ENCODE measurements at regions not wholly inside any gene's neighbourhood (a gene's known extent, or its start where the extent isn't known, plus 50 kb on each side); places are given as distances from the start of the nearest gene placed in this dataset.
"Not testable (repeated sequence)": the region's sequence is repeated elsewhere in the genome, so short reads cannot be mapped to it uniquely, and the experiment has no call there.

DNA sequence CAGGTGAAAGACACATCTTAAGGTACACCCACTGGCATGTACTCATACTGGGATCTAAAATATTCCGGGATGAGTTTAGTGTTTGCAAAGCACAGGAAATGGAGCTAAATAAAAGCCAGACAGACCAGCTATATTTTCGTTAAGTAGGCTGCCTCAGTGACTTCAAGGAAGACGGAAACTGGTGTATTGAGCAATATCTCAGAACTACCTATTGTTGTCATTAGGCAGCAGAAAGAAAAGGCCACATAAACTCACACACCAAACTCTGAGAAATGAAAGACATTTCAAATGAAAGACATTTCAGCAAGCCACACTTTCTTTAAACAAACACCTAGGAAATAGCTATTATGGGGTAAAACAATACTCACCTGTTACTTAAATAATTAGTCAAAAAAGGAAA lies 761.7 kb upstream of the SEMA6D start:
- no peaks in the 10 kb centered on the region for H3K27me3 ChIP-seq (ENCODE audit: control insufficient read depth, insufficient read depth, low read length)
- no peak overlapping the region for H3K4me3 ChIP-seq (ENCODE audit: insufficient read depth, low read depth, low read length)
- DNase-seq, result no peak
- H3K36me3 ChIP-seq (replicated peaks; ENCODE audit: control insufficient read depth, insufficient read depth, low read length), result no peaks in the 10 kb centered on the region

DNA sequence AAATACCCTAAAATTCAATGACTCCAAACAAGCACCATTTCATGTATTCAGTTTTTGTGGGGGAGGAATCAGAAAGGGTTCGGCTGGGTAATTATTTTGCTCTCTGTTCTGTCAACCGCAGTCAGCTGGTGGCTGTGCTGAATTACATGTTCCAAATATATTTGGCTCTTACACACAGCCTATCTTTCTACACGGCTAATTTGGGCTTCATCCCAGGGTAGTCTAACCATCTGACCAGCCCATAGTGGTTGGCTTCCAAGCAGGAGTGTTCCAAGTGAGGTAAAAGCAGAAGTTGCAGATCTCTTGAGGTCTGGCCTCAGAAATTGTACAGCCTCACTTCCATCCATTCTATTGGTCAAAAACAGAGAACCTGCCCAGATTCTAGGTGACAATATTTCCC lies 760.8 kb upstream of the SEMA6D start:
- no peaks in the 10 kb centered on the region for H3K27me3 ChIP-seq (ENCODE audit: control insufficient read depth, insufficient read depth, low read length)
- H3K4me3 ChIP-seq (ENCODE audit: insufficient read depth, low read depth, low read length), result no peak overlapping the region
- H3K36me3 ChIP-seq (replicated peaks; ENCODE audit: control insufficient read depth, insufficient read depth, low read length), result no peaks in the 10 kb centered on the region
- no peak for DNase-seq

DNA sequence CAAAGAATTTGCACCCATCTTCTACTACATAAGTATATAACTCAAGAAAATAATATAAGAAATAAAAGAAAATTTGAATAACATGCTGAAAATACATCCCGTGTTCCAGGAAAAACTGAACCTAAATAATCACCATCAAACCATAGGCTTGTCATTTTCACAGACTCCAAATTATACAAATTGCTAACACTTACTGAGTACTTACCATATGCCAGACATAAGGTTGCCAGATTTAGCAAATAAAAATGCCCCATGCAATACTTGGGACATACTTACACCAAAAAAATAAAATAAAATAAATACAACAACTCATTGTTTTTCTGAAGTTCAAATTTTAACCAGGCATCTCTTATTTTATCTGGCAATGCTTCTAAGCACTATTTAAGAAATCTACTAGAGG lies 760.4 kb upstream of the SEMA6D start:
- DNase-seq, result no peak
- Histone ChIP-seq H3K36me3 (replicated peaks; ENCODE audit: control insufficient read depth, insufficient read depth, low read length) (no peaks in the 10 kb centered on the region), H3K4me3 (ENCODE audit: insufficient read depth, low read depth, low read length) (no peak overlapping the region)

DNA sequence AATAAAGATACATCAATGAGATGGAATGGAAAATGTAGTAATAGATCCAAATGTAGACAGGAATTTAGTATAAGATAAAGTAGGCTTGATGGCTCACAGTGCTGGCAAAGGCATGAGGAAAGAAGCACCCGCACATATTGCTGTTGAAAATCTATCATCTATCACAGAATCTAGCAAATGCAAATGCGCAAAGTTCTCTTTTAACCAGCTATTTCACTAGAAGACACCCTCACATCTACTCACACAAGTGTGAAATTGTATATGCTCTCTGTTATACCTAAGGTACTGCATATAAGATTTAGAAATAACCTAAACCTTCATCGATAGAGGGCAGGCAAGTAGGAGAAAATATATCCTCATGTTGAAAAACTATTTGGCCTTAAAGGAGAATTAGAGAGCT lies 756.7 kb upstream of the SEMA6D start:
- H3K27me3 ChIP-seq (ENCODE audit: control insufficient read depth, insufficient read depth, low read length), result no peaks in the 10 kb centered on the region
- H3K4me3 ChIP-seq (ENCODE audit: insufficient read depth, low read depth, low read length), result no peak overlapping the region
- no peaks in the 10 kb centered on the region for H3K36me3 ChIP-seq (replicated peaks; ENCODE audit: control insufficient read depth, insufficient read depth, low read length)
- DNase-seq, result no peak

More for the DNA sequence above, 760.4 kb upstream of the SEMA6D start:
- no peaks in the 10 kb centered on the region for H3K27me3 ChIP-seq (ENCODE audit: control insufficient read depth, insufficient read depth, low read length)

DNA sequence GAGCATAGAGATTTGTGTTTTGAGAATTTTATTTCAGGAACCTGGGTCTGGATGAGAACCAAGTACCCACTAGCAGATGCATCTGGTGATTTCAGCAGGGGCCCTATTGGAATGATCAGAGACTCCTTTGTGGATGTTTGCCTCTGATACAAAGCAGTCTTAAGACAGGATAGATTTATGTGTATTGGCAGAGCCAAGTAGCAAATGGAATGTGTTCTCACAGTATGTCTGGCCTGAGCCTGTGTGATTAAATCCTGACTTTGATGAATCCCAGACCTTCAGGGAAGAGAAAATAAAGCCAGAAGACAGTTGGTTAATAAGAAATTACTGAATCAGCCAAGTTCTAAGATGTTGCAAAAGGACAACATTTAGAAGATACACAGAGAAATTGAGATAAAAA lies 755.5 kb upstream of the SEMA6D start:
- H3K27me3 ChIP-seq (ENCODE audit: control insufficient read depth, insufficient read depth, low read length), result no peaks in the 10 kb centered on the region
- no peak overlapping the region for H3K4me3 ChIP-seq (ENCODE audit: insufficient read depth, low read depth, low read length)
- DNase-seq, result no peak
- H3K36me3 ChIP-seq (replicated peaks; ENCODE audit: control insufficient read depth, insufficient read depth, low read length), result no peaks in the 10 kb centered on the region

DNA sequence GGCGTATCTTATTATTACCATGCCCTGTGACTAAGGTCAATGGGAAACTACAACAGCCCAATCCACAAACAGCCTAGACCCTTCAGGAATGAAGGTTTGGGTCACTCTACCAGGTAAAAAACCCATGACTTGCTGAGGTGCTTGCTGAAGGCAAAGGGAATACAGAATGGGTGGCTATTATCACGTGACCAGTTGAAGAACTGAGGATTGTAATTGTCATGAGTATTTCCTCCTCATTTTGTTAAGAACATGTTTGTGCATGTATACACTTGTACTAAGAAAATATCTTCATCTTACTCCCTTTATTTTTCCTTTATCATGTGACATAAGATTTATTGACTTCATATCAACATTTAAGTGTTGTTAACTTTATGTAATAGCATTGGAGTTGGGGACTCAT lies 729.2 kb upstream of the SEMA6D start:
- H3K36me3 ChIP-seq (replicated peaks; ENCODE audit: control insufficient read depth, insufficient read depth, low read length); H3K27me3 ChIP-seq (ENCODE audit: control insufficient read depth, insufficient read depth, low read length); H3K4me3 ChIP-seq (ENCODE audit: insufficient read depth, low read depth, low read length); DNase-seq: not testable (repeated sequence)

DNA sequence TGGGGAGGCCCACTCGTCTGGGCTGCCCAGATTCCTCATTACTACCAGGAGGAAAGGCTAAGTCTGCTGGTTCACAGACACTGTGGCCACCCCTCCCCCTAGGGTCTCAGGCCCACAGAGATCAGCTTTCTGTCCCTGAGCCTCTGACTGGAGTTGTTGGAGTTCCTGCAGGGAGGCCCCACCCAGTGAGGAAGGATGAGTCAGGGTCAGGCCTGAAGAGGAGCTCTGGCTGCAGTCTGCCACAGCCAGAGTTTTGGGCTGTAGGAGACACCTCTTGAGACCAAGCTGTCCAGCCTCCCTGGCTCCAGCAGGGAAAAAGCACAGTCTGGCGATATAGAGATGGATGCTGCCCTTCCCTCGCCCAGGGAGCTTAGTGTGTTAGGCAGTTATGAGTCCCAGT lies 720.9 kb upstream of the SEMA6D start:
- Histone ChIP-seq H3K36me3 (replicated peaks; ENCODE audit: control insufficient read depth, insufficient read depth, low read length) (no peaks in the 10 kb centered on the region), H3K27me3 (ENCODE audit: control insufficient read depth, insufficient read depth, low read length) (no peaks in the 10 kb centered on the region), H3K4me3 (ENCODE audit: insufficient read depth, low read depth, low read length) (no peak overlapping the region)
- DNase-seq, result no peak

DNA sequence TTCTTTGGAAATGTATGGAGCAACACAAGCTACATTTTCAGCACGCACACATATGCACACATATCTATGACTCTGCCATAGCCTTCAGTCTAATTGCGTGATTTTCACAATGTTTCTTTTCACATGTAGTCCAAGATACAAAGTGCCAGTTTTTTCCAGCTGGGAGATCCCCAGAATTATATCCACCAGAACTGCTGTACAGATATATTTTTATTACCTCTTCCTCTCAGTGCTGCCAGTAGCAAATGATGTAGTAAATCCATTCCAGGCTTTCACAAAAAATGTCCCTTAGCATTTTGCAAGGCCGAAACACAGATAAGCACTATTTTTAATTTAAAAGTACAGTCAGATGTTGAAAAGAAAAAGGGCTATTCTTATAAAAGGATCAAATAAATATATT lies 719.8 kb upstream of the SEMA6D start:
- H3K27me3 ChIP-seq (ENCODE audit: control insufficient read depth, insufficient read depth, low read length), result no peaks in the 10 kb centered on the region
- H3K4me3 ChIP-seq (ENCODE audit: insufficient read depth, low read depth, low read length), result no peak overlapping the region
- no peaks in the 10 kb centered on the region for H3K36me3 ChIP-seq (replicated peaks; ENCODE audit: control insufficient read depth, insufficient read depth, low read length)
- no peak for DNase-seq

DNA sequence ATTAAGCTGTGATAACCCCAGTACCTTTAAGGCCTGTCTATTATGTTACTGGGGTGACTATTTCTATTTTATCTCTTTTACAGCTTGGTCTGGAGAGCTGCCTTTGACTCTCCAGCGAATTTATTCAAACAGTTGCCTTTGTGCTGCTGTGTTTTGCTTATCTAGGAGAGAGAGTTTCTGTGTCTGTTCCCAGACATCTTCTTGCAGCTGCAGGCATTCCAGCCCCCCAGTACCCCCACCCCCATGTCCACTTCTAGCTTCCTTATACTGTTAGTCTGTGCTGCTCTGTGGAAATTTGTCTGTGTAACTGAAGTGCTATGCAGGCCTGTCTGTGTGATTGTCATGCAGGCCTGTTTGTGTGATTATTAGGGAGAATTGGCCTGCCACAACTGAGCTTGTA lies 713.7 kb upstream of the SEMA6D start:
- H3K27me3 ChIP-seq (ENCODE audit: control insufficient read depth, insufficient read depth, low read length), result no peaks in the 10 kb centered on the region
- DNase-seq, result no peak
- H3K4me3 ChIP-seq (ENCODE audit: insufficient read depth, low read depth, low read length), result no peak overlapping the region
- H3K36me3 ChIP-seq (replicated peaks; ENCODE audit: control insufficient read depth, insufficient read depth, low read length), result no peaks in the 10 kb centered on the region

DNA sequence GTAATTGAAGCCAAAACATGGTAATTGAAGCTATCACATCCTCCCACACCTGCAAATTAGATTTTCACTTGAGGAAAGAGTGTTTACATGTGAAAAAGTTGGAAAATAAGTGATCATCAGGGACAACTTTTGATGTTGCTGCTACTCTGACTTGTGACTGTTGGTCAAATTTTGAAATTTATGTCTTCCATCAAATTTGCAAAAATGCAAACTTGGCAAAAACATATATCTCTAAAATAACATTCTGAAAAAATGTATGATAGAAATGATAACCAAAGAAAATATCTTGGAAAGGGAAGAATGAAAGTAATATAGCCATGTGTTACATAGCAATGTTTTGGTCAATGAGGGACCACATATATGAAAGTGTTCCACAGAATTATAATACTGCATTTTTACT lies 703.9 kb upstream of the SEMA6D start:
- no peak for DNase-seq
- Histone ChIP-seq H3K4me3 (ENCODE audit: insufficient read depth, low read depth, low read length) (no peak overlapping the region), H3K27me3 (ENCODE audit: control insufficient read depth, insufficient read depth, low read length) (no peaks in the 10 kb centered on the region), H3K36me3 (replicated peaks; ENCODE audit: control insufficient read depth, insufficient read depth, low read length) (no peaks in the 10 kb centered on the region)

DNA sequence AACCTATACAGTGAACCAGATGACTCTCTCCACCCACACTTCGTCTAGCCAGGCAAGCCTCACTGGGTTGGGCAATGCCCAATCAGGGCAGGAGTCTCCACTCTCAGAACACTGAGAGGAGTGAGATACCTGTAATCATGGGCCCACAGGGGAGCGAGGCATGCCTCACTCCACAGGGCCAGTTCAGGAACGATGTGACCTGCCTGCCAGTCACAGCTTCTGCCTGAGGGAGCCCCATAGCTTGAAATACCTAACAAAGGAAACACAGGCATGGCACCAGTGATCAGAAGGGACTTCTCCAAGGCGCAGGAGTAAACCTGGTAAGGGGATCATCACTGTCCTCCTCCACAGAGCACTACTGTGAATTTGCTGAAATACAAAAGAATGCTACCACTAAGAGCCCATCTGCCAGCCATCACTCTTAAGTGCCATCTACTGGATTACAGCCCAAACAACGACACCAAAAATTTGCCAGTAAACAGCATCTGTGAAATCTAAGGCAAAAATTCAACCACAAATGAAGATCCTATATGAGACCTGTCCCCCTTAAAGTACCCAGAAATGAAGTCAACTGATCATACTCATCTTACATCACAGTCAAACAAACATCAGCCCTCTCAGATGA lies 689.9 kb upstream of the SEMA6D start:
- H3K27me3 ChIP-seq (ENCODE audit: control insufficient read depth, insufficient read depth, low read length), result no peaks in the 10 kb centered on the region
- no peaks in the 10 kb centered on the region for H3K36me3 ChIP-seq (replicated peaks; ENCODE audit: control insufficient read depth, insufficient read depth, low read length)
- peak; percentile 4 for DNase-seq
- H3K4me3 ChIP-seq (ENCODE audit: insufficient read depth, low read depth, low read length), result no peak overlapping the region

DNA sequence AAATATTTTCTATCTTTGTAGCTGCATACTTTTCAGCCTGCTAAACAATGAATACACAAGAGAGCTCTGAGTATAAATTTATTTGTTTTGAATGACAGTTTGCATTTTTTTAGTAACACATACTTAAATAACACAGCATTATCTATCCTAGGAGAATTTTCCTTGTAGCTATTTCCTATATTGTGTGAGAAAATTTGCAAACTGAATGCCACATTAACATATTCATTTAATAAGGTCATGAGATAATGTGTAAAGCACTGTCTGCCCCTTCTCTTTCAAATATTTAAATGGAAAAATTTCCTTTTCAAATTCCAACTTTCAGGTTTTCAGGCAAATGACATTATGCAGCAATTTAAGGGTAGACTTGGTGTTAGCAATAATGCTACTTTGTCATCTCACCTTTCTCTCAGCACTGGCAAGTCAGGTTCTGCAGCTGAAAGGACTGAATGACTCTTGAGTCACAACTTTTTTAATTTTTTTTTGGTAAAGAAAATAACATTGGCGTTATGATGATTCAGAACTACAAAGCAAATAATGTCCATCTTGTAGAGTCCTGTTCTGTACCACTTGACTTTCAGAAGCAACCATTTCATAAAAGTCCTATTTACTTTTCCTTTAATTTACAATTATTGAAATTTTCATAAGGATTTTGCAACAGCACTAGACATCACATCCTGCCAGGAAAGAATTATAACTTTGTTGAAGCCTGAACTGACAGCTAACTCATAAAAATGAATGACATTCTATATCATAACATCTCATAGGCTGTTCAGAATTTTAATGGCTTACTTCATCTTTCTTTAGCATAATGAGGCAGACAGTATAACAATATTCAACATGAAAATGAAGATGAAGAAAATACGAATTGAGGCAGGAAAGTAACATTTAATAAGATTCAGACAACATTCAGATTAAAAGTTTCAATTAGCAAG lies 681.6 kb upstream of the SEMA6D start:
- no peaks in the 10 kb centered on the region for H3K27me3 ChIP-seq (ENCODE audit: control insufficient read depth, insufficient read depth, low read length)
- DNase-seq, result no peak
- no peak overlapping the region for H3K4me3 ChIP-seq (ENCODE audit: insufficient read depth, low read depth, low read length)
- no peaks in the 10 kb centered on the region for H3K36me3 ChIP-seq (replicated peaks; ENCODE audit: control insufficient read depth, insufficient read depth, low read length)

DNA sequence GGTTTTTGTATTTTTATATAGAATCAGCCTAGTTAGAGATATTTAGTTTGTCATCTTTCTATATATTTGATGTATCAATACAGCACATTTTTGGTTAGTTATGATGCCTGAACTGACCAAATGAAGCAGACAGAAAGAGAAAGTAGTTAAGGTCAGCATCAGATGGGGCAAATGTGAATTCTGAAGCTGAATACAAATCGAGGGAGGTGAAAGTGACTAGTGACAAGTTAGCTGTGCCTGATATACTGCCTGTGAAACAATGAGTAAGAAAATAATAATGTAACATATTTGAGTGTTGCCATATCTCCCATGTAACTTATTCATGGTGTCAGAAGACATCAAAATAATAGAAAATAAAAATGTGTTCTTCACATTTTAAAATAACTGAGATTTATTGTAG lies 680.3 kb upstream of the SEMA6D start:
- no peak for DNase-seq
- H3K27me3 ChIP-seq (ENCODE audit: control insufficient read depth, insufficient read depth, low read length), result no peaks in the 10 kb centered on the region
- H3K36me3 ChIP-seq (replicated peaks; ENCODE audit: control insufficient read depth, insufficient read depth, low read length), result no peaks in the 10 kb centered on the region
- H3K4me3 ChIP-seq (ENCODE audit: insufficient read depth, low read depth, low read length), result no peak overlapping the region

DNA sequence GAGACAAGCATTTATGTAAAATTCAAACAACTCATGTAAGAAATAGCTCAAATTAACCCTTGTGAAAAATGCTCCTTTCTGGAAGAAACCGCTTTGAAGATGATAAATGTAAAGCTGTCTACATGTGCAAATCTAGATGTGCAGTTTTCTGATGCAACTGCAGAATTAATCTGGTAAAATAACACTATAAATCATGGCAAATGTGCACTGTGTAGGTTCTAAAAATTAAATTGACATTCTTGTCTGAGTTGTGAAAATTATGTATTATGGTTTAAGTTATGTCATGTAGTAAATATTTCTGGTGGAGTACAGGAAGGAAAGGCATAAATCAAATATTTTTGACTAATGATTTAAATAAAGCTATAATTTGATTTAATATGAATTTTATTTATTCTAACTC lies 678.1 kb upstream of the SEMA6D start:
- H3K4me3 ChIP-seq (ENCODE audit: insufficient read depth, low read depth, low read length), result no peak overlapping the region
- no peak for DNase-seq
- no peaks in the 10 kb centered on the region for H3K27me3 ChIP-seq (ENCODE audit: control insufficient read depth, insufficient read depth, low read length)
- no peaks in the 10 kb centered on the region for H3K36me3 ChIP-seq (replicated peaks; ENCODE audit: control insufficient read depth, insufficient read depth, low read length)

DNA sequence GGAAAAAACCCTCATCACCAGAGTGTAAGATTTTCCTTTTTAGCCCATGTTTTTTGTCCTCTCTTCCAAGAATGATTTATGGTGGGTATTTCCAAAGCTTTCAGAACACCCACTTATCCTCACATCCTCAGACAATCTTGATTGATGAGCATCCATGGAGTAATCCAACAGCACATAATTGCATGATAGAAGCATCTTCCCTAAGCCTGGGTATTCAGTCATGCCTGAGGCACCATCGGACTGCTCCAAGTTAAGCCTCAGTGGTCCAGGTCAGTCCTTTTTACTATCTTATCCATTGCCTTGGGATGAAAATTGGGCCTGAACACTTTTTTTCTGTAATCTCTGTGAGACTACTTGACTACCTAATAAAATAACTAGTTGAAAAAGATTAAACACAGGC lies 676.0 kb upstream of the SEMA6D start:
- Histone ChIP-seq H3K4me3 (ENCODE audit: insufficient read depth, low read depth, low read length) (no peak overlapping the region), H3K36me3 (replicated peaks; ENCODE audit: control insufficient read depth, insufficient read depth, low read length) (no peaks in the 10 kb centered on the region), H3K27me3 (ENCODE audit: control insufficient read depth, insufficient read depth, low read length) (no peaks in the 10 kb centered on the region)
- DNase-seq, result no peak

All from H7 (cell line).